Sigmoid colon (tissue), 4 donors: ENCODE measurements at regions not wholly inside any gene's neighbourhood (a gene's known extent, or its start where the extent isn't known, plus 50 kb on each side); places are given as distances from the start of the nearest gene placed in this dataset.

Source experiments
- EP300 ChIP-seq, 4 donors: sonication (generic); formaldehyde crosslinking; IDR thresholded peaks; one replicate each; pipeline ENCODE4 v1.6.1; 2017; ENCODE audit warnings: antibody characterized with exemption in 4 of 4
- POLR2A ChIP-seq, 2 donors: fragments of 450-650 bp; IDR thresholded peaks; one replicate each; pipeline ENCODE4 v1.6.1; 2016; ENCODE audit warnings: antibody characterized with exemption in 2 of 2, mild to moderate bottlenecking in 2 of 2, moderate library complexity in 2 of 2
- TF ChIP-seq, protein P1 (sequence below), 4 experiments: fragments of 450-650 bp in 3 of 4; fragments of 200-600 bp in 1 of 4; IDR thresholded peaks; one replicate each; pipeline ENCODE4 v1.5.1; 2016 to 2019; ENCODE audit warnings: antibody characterized with exemption in 4 of 4, mild to moderate bottlenecking in 3 of 4, moderate library complexity in 2 of 4

GRCh38 chr5:29252390-29252789 lies 1941.1 kb upstream of the CDH6 start:
- TF ChIP-seq EP300 (IDR thresholded peaks at IDR 0.05) (no peak), POLR2A (IDR thresholded peaks at IDR 0.05) (no peak)
- TF ChIP-seq, protein P1, sequence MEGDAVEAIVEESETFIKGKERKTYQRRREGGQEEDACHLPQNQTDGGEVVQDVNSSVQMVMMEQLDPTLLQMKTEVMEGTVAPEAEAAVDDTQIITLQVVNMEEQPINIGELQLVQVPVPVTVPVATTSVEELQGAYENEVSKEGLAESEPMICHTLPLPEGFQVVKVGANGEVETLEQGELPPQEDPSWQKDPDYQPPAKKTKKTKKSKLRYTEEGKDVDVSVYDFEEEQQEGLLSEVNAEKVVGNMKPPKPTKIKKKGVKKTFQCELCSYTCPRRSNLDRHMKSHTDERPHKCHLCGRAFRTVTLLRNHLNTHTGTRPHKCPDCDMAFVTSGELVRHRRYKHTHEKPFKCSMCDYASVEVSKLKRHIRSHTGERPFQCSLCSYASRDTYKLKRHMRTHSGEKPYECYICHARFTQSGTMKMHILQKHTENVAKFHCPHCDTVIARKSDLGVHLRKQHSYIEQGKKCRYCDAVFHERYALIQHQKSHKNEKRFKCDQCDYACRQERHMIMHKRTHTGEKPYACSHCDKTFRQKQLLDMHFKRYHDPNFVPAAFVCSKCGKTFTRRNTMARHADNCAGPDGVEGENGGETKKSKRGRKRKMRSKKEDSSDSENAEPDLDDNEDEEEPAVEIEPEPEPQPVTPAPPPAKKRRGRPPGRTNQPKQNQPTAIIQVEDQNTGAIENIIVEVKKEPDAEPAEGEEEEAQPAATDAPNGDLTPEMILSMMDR (IDR thresholded peaks at IDR 0.05), result no peak
